ENCODE measurements at regions not wholly inside any gene's neighbourhood (a gene's known extent, or its start where the extent isn't known, plus 50 kb on each side); places are given as distances from the start of the nearest gene placed in this dataset.

DNA sequence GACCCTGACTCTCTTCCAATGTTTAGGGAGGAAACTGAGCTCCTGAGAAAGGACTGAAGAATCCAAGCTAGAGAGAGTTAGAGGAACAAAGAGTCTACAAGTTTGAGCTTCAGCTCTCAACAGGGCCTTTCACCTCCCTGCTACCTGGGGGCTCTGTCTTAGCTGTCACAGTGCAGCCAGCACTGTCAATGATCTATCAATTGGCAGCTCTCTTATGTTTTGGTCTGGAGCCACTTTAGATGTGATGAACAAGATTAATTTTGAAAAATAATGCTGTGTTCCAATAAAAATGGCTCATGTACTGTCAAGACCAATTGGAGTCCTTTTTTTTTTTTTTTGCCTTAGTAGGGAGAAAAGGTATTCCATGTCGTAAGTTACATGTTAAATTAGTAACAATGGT lies 215.8 kb upstream of the TRIB2 start (continued):
- TF ChIP-seq, protein P1, sequence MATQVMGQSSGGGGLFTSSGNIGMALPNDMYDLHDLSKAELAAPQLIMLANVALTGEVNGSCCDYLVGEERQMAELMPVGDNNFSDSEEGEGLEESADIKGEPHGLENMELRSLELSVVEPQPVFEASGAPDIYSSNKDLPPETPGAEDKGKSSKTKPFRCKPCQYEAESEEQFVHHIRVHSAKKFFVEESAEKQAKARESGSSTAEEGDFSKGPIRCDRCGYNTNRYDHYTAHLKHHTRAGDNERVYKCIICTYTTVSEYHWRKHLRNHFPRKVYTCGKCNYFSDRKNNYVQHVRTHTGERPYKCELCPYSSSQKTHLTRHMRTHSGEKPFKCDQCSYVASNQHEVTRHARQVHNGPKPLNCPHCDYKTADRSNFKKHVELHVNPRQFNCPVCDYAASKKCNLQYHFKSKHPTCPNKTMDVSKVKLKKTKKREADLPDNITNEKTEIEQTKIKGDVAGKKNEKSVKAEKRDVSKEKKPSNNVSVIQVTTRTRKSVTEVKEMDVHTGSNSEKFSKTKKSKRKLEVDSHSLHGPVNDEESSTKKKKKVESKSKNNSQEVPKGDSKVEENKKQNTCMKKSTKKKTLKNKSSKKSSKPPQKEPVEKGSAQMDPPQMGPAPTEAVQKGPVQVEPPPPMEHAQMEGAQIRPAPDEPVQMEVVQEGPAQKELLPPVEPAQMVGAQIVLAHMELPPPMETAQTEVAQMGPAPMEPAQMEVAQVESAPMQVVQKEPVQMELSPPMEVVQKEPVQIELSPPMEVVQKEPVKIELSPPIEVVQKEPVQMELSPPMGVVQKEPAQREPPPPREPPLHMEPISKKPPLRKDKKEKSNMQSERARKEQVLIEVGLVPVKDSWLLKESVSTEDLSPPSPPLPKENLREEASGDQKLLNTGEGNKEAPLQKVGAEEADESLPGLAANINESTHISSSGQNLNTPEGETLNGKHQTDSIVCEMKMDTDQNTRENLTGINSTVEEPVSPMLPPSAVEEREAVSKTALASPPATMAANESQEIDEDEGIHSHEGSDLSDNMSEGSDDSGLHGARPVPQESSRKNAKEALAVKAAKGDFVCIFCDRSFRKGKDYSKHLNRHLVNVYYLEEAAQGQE (IDR thresholded peaks at IDR 0.05; ENCODE audit: low read depth): no peak
- TF ChIP-seq MAX (IDR thresholded peaks at IDR 0.05): no peak
- TF ChIP-seq POLR2A (IDR thresholded peaks at IDR 0.05; ENCODE audit: borderline replicate concordance, extremely low read depth, insufficient read depth, insufficient read length): no peak

GRCh38 chr2:12501469-12502158 lies 215.1 kb upstream of the TRIB2 start:
- no peak overlapping the region for H3K9ac ChIP-seq (ENCODE audit: low read length)
- H3K4me2 ChIP-seq (ENCODE audit: low read length): no peak overlapping the region
- H4K20me1 ChIP-seq (ENCODE audit: insufficient read depth): no peaks in the 10 kb centered on the region
- H3K4me1 ChIP-seq (ENCODE audit: control insufficient read depth in 1 of 2, insufficient read depth in 2 of 2, low read length in 2 of 2): peaks cover 0 to 17% of the 10 kb centered on the region in 2 experiments; a peak in 3 of 4 replicates
- no peak overlapping the region for H3K4me3 ChIP-seq (replicated peaks in 1 of 2; ENCODE audit: low read depth in 1 of 2, low read length in 2 of 2)
- CTCF ChIA-PET: no interaction called here
- no TSS peak for BruUV-seq (replicated peaks)
- intact Hi-C loops (cut with micrococcal nuclease): no loop called here
- TF ChIP-seq SRF (IDR thresholded peaks at IDR 0.05; ENCODE audit: low read depth) (no peak), CBX3 (IDR thresholded peaks at IDR 0.05; ENCODE audit: low read depth) (no peak), EGR1 (IDR thresholded peaks at IDR 0.05; ENCODE audit: low read depth) (no peak), ELF1 (IDR thresholded peaks at IDR 0.05; ENCODE audit: borderline replicate concordance, low read depth) (no peak), ZFX (IDR thresholded peaks at IDR 0.05) (no peak), POLR2AphosphoS5 (IDR thresholded peaks at IDR 0.05; ENCODE audit: low read depth, low read length) (no peak), YY1 (IDR thresholded peaks at IDR 0.05; ENCODE audit: extremely low read depth, insufficient replicate concordance, low read depth, low read length) (no peak), EZH2phosphoT487 (IDR thresholded peaks at IDR 0.05; ENCODE audit: borderline replicate concordance) (no peak), RAD21 (IDR thresholded peaks at IDR 0.05; ENCODE audit: low read depth) (no peak), ZNF274 (IDR thresholded peaks at IDR 0.05; ENCODE audit: low read depth, low read length) (no peak), TCF7L2 (IDR thresholded peaks at IDR 0.05; ENCODE audit: borderline replicate concordance, extremely low read depth, insufficient read depth, insufficient read length) (no peak), EZH2 (IDR thresholded peaks at IDR 0.05) (no peak), CEBPB (IDR thresholded peaks at IDR 0.05; ENCODE audit: low read depth) (no peak), SP1 (IDR thresholded peaks at IDR 0.05; ENCODE audit: low read depth) (no peak)
- no peaks in the 10 kb centered on the region for H3K9me2 ChIP-seq (ENCODE audit: insufficient read depth)
- H3K27ac ChIP-seq (ENCODE audit: low read depth, low read length): no peak overlapping the region
- POLR2A ChIA-PET: no interaction called here
- no peaks in the 10 kb centered on the region for H3K79me2 ChIP-seq (ENCODE audit: insufficient read depth, low read length)
- no peaks in the 10 kb centered on the region for H3K36me3 ChIP-seq (ENCODE audit: control insufficient read depth in 1 of 2, insufficient read depth in 2 of 2, low read length in 2 of 2)
- DNase-seq (ENCODE audit: low read depth, low spot score) (no peak), ATAC-seq (no peak)
- H2AFZ ChIP-seq (ENCODE audit: low read depth, low read length, poor library complexity, severe bottlenecking): no peak overlapping the region
- no peaks in the 10 kb centered on the region for H3K9me3 ChIP-seq (ENCODE audit: control insufficient read depth in 1 of 2, insufficient read depth in 1 of 2, low read depth in 1 of 2, low read length in 2 of 2)
- H3K27me3 ChIP-seq (ENCODE audit: insufficient read depth, low read length): no peaks in the 10 kb centered on the region
- RAD21 ChIA-PET (ENCODE audit: low non-redundant PET in 1 of 2, low total read pairs in 2 of 2, uncharacterized antibody in 2 of 2, unreplicated experiment in 2 of 2): no interaction called here
